Adrenal gland (tissue), 5 donors: ENCODE measurements at regions not wholly inside any gene's neighbourhood (a gene's known extent, or its start where the extent isn't known, plus 50 kb on each side); places are given as distances from the start of the nearest gene placed in this dataset.

Source experiments
- CTCF ChIP-seq, 6 experiments: fragments of 450-650 bp in 4 of 6; fragments of 200-600 bp in 2 of 6; sonication (generic) in 1 of 6; IDR thresholded peaks; 1 replicate in 5 of 6; 2 replicates in 1 of 6; pipeline versions ENCODE4 v1.5.1 to v1.8.0; 2016 to 2021; ENCODE audit warnings: antibody characterized with exemption in 6 of 6, mild to moderate bottlenecking in 2 of 6, moderate library complexity in 1 of 6
- POLR2A ChIP-seq, 2 donors: fragments of 450-650 bp; IDR thresholded peaks; one replicate each; pipeline ENCODE4 v1.6.1; 2017; ENCODE audit warnings: antibody characterized with exemption in 2 of 2, mild to moderate bottlenecking in 2 of 2, moderate library complexity in 1 of 2
- donor health status: DM: no; HTN: no; CAD: no.

- TF ChIP-seq POLR2A (IDR thresholded peaks at IDR 0.05) (no peak), CTCF (IDR thresholded peaks at IDR 0.05) (no peak)
These were observed 964.9 kb downstream of the NR2F1-AS1 start for GRCh38 chr5:92616085-92616484.
